ENCODE measurements at regions not wholly inside any gene's neighbourhood (a gene's known extent, or its start where the extent isn't known, plus 50 kb on each side); places are given as distances from the start of the nearest gene placed in this dataset.
"Not testable (repeated sequence)": the region's sequence is repeated elsewhere in the genome, so short reads cannot be mapped to it uniquely, and the experiment has no call there.

DNA sequence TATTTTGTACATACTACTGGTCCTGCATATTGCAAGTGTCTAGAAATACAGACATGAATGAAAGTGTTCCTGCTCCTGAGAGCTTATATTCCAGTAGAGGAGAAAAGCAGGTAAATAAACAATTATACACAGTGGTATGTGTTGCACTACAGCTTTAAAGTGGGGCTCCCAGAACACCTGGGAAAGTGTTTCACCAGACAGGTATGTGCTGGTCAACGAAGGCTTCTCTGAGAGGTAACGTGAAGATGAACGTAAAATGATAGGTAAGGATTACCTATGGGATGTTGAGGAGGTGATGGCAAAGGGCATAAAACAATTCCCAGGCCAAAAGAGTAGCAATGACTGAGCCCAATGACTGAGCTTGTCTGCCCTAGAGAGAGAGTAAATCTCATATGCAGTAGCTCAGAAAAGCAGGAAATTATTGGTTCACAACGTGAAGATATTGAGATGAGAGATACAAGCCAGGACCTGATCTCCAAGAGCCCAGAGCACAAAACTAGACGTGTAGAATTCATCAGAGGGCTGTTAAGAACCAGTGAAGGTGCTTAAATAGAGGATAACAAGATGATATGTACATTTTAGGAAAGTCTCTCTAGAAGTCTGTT is 459.1 kb upstream of the BCHE start:
- no peak for DNase-seq

DNA sequence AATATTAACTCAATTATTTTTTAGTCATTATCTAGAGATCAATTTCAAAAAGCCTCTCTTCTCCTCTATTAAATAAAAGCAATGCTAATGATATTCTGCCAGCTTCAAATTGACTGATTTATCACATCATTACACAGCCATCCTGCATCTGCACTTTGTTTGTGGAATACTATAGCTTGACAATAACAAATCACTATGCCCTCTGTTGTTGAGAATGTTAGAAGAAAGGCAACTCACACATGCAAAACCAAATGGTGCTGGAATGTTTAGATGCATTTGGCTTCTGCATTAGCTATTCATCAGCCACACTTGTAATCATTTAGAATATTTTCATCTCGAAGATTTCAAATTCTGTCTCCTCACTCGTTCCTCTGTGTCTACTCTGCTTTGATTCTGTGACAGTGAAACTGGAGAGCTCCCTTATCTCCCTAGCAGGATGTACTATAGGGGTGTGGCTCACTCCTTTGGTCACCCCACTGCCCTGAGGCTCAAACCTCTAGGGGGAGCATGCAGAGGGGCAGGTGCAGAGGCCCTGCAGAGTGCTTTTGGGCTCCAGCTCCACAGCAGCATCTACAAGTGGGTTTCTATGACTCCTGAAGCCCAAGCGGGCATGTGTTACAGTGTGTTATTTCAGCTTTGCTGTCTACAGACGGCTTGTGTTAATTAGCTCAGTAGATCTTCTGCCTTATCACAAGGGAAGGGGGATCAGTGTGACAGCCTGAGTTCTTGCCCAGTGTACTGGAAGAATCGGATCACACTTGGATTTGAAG is 454.1 kb upstream of the BCHE start:
- DNase-seq, result no peak

DNA sequence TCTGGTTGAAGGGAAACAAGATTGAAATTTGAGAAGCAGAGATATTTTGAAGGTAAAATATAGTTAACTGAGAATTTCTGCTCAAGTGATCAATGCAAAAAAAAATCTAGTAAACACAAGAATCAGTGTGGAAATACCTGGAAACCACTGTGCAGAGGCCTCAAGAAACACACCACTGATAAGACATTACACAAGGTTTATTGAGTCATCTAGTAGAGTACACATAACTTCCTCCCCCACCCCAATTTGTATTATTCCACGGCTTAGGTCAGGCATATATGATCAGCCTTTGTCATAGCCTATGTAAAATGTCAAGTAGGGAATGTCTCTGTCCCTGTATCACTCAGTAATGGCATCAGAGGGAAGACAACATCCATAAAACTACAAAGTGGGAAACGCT is 447.8 kb upstream of the BCHE start:
- no peak for DNase-seq

DNA sequence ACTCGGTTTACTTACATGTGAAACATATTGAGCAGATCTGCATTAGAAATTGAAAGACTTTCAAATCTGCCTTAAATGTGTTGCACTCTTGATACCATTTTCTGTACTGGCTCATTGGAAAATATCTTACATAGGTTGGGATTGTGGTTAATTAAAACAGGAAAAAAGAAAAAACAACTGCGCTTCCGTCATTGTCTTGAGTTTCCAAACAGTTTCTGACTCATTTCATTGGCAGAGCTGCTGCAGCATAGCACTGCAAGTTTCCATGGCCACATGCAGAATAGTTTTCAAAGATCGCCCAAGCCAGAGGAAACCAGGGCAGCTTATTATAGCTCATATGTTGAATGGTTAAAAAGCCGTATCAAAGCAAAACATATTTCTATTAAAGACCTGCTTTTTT is 446.6 kb upstream of the BCHE start:
- no peak for DNase-seq

DNA sequence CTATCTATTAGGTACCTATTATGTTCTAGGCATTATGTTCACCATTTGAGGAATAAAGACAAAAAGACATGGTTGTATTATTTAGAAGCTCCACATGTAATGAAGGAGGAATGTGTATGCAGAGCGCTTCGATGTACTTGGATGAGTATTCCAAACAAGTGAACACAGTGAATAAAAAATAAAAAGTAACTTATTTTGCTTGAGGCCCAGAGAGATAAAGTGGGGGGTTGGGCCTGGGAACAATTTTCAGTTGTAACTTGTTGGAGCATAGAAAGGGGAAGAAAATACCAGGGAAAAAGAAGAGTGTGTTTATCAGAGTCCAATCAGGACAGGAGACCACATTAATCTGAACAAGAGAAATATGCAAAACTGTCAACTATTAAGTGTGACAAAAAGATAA is 445.7 kb upstream of the BCHE start:
- no peak for DNase-seq

DNA sequence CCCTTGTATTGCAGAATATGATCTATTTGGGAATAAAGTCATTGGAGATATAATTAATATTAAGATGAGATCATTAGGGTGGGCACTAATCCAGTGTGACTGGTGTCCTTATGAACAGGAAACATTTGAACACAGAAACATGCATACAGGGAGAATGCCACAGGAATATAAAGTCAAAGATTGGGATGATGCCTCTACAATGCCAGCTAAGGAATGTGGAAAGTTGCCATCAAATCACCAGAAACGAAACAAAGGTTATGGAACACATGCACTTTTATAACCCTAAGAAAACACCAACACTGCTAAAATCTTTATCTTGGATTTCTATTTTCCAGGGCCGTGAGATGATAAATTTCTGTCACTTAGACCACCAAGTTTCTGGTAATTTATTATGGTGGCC is 442.4 kb upstream of the BCHE start:
- no peak for DNase-seq

DNA sequence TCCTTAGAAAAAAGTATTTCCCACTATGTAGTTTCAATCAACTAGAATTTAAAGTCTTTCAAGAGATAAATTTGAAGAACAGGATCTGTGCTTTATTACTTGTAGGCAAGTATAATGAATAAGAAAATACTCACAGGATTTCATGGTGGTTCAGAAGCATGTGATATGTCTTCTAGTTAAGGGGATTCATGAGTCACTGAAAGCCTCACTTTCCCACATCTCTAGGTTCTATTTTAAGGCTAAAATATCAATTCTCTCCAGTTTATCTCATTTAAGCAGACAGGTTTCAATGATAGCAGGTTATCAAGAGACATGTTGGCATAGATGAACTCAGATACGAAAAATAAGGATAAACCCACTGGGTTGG is 437.8 kb upstream of the BCHE start:
- DNase-seq, result no peak

DNA sequence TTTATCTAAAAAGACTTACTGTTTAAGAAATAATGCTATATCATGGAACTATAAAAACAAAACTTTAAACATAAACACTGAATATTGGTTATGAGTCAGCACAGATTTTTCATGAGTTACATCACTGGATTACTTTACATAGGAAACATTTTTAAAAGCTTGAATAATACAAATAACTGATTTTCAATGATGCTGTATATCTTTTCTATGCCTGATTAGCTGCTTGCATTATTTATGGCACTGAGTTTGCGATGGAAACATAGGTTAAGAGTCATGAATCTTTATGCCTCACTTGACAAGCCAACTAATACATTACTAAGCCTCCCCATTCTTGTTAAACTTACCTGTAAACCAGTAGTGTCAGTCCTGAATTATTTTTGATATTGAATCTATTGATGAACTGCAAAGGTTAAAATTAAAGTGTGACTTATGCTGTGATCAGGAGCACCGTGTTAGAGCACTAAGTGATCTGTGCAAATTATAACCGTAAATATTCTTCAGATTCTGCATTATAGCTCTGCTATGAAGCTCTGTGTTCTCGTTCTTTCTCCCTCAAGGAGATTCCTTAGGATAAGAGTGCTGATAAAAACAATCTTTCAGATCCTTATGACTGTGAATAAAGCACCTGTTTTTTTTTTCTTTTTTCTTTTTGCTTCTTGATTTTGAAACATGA is 437.3 kb upstream of the BCHE start:
- DNase-seq, result no peak

DNA sequence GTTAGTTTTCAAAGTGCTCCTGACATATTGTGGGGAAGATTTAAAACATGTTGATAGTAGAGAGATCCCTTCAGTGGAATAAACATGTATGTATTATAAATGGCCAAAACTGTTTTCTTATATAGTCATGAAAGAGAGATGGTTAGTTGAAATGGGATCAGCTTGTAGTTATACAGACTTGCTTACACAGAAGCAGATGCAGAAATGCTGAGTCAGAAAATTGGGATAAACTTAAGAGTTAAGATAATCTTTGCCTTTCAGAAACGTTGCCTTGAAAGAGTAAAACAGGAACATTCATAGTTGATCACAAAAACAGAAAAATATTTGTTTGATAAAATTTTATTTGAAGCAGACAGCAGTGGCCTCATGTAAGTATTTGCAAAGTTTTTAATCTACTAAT is 433.2 kb upstream of the BCHE start:
- DNase-seq, result no peak

DNA sequence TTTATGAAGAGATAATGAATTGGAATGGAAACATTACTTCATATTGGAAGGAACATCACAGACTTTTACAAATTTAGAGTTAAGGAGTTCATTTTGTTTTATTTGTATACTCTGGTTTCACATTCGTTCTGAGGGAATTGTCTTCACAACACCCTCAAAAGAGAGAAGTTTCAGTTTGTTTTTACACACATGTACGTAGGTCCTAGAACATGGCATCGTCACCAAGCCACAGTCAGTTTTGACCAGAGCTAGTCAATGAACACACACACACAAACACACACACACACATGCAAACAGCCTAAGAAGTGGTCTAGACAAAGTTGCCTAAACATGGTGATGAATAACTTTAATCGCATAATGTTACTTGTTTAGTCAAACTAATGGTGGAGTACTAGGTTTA is 427.9 kb upstream of the BCHE start:
- no peak for DNase-seq

DNA sequence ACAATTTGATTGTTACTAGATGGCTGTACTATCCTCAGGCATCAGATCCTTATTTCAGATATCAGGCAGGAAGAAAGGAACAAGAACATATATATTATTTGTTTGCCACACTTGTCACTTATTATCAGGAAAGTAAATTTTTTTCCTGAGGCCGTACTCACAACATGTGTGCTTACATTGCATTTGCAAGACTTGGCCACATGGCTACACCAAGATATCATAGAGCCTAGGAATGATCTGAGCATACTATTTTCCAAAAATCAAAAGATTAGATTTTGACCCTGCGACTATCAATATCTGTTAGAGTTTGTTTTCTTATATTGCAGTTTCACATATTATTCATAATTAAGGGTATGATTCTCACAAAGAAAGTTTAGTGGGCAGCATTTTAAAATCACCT is 426.2 kb upstream of the BCHE start:
- DNase-seq, result no peak

DNA sequence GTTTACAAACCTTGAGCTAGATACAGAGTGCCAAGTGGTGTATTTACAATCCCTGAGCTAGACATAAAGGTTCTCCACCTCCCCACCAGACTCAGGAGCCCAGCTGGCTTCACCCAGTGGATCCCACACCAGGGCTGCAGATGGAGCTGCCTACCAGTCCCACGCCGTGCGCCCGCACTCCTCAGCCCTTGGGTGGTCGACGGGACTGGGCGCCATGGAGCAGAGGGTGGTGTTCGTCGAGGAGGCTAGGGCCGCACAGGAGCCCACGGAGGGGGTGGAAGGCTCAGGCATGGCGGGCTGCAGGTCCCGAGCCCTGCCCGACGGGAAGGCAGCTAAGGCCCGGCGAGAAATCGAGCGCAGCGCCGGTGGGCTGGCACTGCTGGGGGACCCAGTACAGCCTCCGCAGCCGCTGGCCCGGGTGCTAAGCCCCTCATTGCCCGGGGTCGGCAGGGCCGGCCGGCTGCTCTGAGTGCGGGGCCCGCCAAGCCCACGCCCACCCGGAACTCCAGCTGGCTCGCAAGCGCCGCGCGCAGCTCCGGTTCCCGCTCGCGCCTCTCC is 421.1 kb upstream of the BCHE start:
- DNase-seq, result not testable (repeated sequence)

DNA sequence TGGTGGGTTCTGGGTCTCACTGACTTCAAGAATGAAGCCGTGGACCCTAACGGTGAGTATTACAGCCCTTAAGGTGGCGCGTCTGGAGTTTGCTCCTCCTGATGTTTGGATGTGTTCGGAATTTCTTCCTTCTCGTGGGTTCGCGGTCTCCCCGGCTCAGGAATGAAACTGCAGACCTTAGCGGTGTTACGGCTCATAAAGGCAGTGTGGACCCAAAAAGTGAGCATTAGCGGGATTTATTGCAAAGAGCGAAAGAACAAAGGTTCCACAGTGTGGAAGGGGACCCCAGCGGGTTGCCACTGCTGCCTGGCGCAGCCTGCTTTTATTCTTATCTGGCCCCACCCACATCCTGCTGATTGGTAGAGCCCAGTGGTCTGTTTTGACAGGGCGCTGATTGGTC is 420.5 kb upstream of the BCHE start:
- no peak for DNase-seq

DNA sequence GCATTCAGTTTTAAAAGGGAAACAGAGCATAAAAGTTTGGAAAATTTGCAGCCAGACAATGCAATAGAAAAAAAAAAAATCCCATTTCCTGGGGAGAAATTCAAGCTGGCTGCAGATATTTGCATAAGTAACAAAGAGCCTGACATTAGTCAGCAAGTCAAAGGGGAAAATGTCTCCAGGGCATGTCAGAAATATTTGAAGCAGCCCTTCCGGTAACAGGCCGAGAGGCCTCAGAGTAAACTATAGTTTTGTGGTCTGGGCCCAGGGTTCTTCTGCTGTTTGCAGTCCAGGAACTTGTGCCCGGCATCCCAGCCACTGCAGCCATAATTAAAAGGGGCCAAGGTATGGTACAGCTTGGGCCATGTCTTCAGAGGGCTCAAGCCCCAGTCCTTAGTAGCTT is 411.6 kb upstream of the BCHE start:
- DNase-seq, result no peak

DNA sequence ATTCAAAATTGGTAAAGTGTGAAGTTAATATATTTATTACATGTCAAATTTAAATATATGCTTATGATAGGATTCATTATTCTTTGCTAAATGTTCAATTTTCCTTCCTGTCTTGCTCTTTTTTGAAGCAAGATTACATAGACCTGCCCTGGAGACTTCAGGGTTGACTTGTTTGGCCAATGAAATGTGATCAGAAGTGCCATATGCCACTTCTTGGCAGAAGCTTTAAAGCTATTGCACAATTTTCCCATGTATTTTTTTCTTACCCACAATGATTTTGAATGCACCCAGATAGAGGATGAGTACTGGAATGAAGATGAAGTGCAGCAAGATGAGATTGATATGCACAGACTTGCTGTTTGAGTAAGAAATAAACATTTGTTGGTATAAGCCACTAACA is 406.3 kb upstream of the BCHE start:
- no peak for DNase-seq

DNA sequence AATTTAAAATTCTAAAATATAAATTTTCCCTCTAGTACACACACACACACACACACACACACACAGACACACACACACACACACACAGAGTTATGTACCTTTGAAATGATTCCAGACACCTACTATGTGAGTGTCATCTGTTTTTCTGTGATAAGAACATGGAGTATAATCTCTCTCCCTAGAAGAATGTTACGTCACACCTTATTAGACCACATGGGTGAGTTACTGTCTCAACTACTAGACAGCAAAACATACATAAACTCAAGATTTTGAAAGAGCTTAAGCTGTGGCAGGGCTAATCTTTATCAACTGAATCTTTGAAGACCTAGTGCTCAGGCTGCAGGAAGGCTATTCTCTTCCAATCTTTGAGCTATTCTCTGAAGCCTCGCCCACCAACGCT is 385.9 kb upstream of the BCHE start:
- no peak for DNase-seq

DNA sequence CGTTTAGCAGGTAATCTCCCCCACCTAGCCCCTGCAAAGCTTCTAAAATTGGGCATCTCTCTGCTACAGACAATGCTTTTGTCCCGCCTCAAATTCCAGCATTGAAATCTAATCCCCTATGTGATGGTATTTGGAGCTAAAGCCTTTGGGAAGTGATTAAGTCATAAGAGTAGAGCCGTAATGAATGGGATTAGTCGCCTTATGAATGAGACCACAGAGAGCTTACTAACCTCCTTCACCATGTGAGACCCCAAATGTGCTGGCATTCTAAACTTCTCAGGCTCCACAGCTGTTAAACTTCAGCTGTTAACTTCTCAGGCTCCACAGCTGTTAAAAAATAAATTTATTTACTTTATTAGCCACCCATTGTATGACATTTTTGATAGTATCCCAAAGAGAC is 374.2 kb upstream of the BCHE start:
- DNase-seq, result no peak

DNA sequence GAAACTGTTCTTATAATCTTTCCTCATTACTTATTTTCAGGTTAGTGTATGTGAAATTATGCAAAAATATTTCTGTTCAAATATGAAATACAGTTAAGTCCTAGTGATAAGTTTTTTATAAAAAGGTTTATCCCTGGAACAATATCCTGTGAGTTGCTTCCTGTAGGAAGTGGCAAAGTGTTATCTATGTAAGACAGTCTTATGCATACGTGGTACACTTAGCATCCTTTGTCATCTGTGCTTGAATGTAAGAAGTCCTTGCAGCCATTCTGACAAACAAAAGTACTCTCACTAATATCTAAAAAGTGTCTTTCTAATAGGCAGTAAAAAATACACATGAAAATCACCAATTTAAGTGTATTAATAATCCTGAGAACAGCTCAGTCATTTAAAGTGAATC is 372.5 kb upstream of the BCHE start:
- no peak for DNase-seq

DNA sequence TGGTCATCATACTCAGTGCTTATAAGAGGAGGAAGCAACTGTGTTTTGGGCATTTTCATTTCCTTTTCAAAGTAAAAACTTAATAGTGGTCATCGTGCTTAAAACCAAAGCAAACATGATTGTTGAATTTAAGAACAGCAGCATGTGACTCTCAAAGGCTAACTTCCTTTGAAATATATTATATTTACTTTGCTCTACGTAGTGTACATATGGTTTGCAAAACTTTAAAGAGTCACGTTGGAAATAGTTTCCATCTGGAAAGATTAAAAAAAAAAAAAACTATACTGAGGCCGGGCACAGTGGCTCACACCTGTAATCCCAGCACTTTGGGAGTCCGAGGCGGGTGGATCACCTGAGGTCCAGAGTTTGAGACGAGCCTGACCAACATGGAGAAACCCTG is 367.9 kb upstream of the BCHE start:
- no peak for DNase-seq

DNA sequence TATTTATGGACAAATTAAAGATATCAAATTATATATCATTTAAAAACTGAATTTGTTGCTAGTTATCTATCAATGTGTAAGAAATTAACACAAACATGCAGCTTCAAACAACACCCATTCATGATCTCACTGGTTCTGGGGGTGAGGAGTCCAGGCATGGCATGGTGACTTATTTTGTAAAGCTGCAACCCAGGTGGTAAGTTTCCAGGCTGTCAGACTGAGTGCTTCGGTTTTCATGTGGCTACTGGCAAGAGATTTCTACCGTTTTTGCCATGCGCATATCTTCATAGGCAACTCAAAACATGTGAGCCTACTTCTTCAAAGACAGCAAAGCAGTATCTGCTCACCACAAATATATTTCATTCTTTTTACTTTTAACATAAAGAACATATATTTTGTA is 364.3 kb upstream of the BCHE start:
- no peak for DNase-seq

DNA sequence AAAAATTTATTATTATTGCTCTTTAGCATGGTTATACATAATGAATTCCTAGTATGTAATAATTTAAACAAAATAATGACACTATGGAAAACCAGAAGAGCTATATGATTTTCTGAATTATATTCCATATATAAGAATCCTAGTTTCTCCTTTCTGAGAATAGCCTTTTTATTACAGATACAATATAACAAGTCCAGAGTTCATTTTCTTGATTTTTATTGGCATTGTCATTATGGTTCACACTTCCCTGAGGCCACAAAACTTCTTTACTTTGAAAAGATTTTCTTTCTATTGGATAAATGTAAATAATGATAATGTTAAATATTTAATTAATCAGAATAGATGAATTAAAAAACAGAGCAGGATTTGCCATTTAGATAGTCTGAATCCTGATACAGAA is 362.3 kb upstream of the BCHE start:
- no peak for DNase-seq

DNA sequence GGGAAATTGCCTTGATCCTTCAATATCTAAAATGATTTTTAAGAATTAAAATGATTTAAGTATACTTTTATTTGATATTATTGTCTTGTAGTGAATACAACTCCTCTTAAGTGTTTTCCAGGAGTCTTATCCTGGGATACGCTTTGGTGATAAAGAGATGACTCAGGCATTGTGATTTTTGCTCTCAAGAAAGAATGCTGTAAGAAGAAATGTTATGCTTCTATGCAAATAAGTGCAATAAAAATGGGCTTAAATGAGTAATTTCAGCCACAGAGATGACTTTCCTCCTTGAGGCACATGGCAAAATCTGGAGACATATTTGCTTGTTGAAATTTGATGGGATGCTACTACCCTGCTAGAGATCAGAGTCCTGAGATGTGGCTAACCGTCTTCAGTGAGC is 358.6 kb upstream of the BCHE start:
- DNase-seq, result no peak

DNA sequence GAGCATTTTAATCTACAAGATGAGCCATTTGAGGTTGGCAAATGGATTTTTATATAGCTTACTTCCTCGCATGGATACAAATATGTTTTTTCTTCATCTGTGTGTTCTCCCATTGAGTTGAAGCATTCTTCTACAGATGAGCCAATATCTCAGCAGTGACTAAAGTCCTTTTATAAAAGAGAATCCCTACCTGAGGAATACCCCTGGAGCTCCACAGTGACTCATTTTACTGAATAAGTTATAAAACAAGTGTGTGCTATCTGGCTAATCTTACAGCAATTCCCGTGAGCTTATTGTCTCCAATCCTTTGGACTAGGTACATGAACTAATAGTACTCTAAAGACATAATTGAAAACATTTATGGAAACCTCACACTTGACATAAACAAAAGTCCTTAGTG is 354.2 kb upstream of the BCHE start:
- no peak for DNase-seq

DNA sequence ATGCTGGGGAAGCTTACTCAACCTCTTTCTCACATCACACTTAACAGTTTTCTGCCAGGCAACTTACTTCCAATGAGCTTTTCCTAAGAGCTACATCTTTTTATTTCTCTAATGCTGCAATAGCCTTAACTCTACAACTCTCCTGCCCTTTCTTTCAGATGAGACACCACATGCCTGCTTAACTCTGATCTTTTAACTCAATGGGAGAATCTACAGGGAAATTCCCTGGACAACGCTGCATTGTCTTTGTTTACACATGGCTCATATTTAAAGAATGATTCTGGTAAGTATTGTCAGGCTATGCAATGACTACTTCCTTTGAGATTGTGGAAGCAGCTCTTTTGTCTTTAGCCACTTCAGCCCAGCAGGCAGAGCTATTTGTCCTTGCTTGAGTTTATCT is 353.1 kb upstream of the BCHE start:
- no peak for DNase-seq

Measured in NCI-H1105 (cell line).